H1 (cell line): ENCODE measurements at regions not wholly inside any gene's neighbourhood (a gene's known extent, or its start where the extent isn't known, plus 50 kb on each side); places are given as distances from the start of the nearest gene placed in this dataset.

Experiments
- CHD1 ChIP-seq: IDR thresholded peaks from 2 replicates; pipeline ENCODE4 v1.6.1; 2012; ENCODE audit warnings: low read depth, low read length, improper control_type of control experiment
- EZH2 ChIP-seq: fragments of 200-600 bp; sonication (generic); IDR thresholded peaks from 2 replicates; pipeline ENCODE4 v1.7.1; 2012; ENCODE audit warnings: low read depth, mild to moderate bottlenecking, moderate library complexity, low read length, inconsistent platforms; ENCODE audit not compliant: severe bottlenecking
- RFX5 ChIP-seq: IDR thresholded peaks from 2 replicates; pipeline ENCODE4 v1.6.1; 2011; ENCODE audit warnings: low read depth, low read length, improper control_type of control experiment, borderline replicate concordance
- RXRA ChIP-seq: IDR thresholded peaks from 2 replicates; pipeline ENCODE4 v1.6.1; 2011; ENCODE audit warnings: low read depth, mild to moderate bottlenecking, low read length, moderate library complexity; ENCODE audit not compliant: insufficient read depth
- TAF1 ChIP-seq: IDR thresholded peaks from 2 replicates; pipeline ENCODE4 v1.6.1; 2011; ENCODE audit warnings: mild to moderate bottlenecking, low read depth, low read length
- TF ChIP-seq, protein P1 (sequence below): fragments of 300-600 bp; sonication (generic); IDR thresholded peaks from 2 replicates; pipeline ENCODE4 v1.7.1; 2012; ENCODE audit warnings: low read length, moderate library complexity, mild to moderate bottlenecking, inconsistent platforms; ENCODE audit not compliant: insufficient replicate concordance
- TF ChIP-seq, protein P2 (sequence below): IDR thresholded peaks from 2 replicates; pipeline ENCODE4 v1.6.1; 2011; ENCODE audit warnings: low read length, improper control_type of control experiment
- TF ChIP-seq, protein P3 (sequence below): IDR thresholded peaks from 2 replicates; pipeline ENCODE4 v1.6.1; 2011; ENCODE audit warnings: low read depth, mild to moderate bottlenecking, low read length; ENCODE audit not compliant: insufficient read depth

DNA sequence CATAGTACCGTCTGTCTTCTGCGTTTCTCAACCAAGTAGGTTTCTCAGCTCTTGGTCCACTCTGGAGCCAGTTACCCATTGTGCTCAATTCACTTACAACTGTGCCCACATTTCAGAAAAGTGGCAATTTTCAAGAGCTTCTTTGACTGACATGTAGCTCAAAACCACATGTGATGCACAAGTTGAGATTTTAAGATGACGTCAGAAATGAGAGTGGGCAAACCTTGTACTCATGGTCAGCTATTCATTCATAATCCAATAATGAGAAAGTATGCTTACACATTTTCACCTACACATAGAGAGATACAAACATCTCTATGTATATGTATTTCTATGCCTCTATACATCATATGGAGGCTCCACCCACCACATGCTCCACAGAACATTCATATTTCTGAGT lies 487.2 kb upstream of the AKR1E2 start (continued):
- TF ChIP-seq, protein P1, sequence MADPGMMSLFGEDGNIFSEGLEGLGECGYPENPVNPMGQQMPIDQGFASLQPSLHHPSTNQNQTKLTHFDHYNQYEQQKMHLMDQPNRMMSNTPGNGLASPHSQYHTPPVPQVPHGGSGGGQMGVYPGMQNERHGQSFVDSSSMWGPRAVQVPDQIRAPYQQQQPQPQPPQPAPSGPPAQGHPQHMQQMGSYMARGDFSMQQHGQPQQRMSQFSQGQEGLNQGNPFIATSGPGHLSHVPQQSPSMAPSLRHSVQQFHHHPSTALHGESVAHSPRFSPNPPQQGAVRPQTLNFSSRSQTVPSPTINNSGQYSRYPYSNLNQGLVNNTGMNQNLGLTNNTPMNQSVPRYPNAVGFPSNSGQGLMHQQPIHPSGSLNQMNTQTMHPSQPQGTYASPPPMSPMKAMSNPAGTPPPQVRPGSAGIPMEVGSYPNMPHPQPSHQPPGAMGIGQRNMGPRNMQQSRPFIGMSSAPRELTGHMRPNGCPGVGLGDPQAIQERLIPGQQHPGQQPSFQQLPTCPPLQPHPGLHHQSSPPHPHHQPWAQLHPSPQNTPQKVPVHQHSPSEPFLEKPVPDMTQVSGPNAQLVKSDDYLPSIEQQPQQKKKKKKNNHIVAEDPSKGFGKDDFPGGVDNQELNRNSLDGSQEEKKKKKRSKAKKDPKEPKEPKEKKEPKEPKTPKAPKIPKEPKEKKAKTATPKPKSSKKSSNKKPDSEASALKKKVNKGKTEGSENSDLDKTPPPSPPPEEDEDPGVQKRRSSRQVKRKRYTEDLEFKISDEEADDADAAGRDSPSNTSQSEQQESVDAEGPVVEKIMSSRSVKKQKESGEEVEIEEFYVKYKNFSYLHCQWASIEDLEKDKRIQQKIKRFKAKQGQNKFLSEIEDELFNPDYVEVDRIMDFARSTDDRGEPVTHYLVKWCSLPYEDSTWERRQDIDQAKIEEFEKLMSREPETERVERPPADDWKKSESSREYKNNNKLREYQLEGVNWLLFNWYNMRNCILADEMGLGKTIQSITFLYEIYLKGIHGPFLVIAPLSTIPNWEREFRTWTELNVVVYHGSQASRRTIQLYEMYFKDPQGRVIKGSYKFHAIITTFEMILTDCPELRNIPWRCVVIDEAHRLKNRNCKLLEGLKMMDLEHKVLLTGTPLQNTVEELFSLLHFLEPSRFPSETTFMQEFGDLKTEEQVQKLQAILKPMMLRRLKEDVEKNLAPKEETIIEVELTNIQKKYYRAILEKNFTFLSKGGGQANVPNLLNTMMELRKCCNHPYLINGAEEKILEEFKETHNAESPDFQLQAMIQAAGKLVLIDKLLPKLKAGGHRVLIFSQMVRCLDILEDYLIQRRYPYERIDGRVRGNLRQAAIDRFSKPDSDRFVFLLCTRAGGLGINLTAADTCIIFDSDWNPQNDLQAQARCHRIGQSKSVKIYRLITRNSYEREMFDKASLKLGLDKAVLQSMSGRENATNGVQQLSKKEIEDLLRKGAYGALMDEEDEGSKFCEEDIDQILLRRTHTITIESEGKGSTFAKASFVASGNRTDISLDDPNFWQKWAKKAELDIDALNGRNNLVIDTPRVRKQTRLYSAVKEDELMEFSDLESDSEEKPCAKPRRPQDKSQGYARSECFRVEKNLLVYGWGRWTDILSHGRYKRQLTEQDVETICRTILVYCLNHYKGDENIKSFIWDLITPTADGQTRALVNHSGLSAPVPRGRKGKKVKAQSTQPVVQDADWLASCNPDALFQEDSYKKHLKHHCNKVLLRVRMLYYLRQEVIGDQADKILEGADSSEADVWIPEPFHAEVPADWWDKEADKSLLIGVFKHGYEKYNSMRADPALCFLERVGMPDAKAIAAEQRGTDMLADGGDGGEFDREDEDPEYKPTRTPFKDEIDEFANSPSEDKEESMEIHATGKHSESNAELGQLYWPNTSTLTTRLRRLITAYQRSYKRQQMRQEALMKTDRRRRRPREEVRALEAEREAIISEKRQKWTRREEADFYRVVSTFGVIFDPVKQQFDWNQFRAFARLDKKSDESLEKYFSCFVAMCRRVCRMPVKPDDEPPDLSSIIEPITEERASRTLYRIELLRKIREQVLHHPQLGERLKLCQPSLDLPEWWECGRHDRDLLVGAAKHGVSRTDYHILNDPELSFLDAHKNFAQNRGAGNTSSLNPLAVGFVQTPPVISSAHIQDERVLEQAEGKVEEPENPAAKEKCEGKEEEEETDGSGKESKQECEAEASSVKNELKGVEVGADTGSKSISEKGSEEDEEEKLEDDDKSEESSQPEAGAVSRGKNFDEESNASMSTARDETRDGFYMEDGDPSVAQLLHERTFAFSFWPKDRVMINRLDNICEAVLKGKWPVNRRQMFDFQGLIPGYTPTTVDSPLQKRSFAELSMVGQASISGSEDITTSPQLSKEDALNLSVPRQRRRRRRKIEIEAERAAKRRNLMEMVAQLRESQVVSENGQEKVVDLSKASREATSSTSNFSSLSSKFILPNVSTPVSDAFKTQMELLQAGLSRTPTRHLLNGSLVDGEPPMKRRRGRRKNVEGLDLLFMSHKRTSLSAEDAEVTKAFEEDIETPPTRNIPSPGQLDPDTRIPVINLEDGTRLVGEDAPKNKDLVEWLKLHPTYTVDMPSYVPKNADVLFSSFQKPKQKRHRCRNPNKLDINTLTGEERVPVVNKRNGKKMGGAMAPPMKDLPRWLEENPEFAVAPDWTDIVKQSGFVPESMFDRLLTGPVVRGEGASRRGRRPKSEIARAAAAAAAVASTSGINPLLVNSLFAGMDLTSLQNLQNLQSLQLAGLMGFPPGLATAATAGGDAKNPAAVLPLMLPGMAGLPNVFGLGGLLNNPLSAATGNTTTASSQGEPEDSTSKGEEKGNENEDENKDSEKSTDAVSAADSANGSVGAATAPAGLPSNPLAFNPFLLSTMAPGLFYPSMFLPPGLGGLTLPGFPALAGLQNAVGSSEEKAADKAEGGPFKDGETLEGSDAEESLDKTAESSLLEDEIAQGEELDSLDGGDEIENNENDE: no peak
- TF ChIP-seq, protein P2, sequence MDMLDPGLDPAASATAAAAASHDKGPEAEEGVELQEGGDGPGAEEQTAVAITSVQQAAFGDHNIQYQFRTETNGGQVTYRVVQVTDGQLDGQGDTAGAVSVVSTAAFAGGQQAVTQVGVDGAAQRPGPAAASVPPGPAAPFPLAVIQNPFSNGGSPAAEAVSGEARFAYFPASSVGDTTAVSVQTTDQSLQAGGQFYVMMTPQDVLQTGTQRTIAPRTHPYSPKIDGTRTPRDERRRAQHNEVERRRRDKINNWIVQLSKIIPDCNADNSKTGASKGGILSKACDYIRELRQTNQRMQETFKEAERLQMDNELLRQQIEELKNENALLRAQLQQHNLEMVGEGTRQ: no peak
- TF ChIP-seq EZH2 (no peak), TAF1 (no peak), RFX5 (no peak), CHD1 (no peak), RXRA (no peak)
- TF ChIP-seq, protein P3, sequence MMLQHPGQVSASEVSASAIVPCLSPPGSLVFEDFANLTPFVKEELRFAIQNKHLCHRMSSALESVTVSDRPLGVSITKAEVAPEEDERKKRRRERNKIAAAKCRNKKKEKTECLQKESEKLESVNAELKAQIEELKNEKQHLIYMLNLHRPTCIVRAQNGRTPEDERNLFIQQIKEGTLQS: no peak
